ENCODE measurements at regions not wholly inside any gene's neighbourhood (a gene's known extent, or its start where the extent isn't known, plus 50 kb on each side); places are given as distances from the start of the nearest gene placed in this dataset.

- no peaks in the 10 kb centered on the region for H3K27me3 Mint-ChIP-seq
Observed at GRCh38 chr12:19739195-19739776, 300.0 kb downstream of the AEBP2 start.

DNA sequence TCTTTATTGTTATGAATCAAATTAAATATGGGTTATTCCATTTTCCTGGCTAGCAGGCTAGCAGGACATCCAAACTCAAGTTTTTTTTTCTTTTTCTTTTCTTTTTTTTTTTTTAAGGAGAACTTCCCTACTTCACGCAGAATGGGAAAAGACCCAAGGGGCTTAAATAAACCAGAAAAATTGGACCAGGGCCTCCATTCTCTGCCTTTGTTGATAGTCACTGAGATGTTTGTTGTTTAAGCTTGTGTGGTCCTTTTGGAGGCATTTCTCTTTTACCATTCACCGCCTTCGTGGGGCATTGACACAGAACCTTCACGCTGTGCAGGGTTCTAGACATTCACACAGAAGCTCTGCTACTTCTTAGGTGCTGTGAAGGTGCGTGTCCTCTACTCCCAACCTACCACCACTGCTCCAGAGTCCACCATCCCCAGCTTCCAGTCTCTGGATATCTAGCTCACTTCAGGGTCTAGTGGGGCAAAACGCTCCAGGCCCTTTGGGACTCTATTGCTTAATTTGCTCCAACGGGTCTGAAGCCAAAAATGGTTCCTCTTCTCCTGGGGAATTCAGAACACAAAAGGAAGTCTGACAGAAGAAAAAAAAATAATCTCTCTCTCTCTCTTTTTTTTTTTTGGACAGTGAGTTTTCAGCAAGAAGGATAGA, 301.3 kb downstream of the AEBP2 start:
- Histone ChIP-seq H3K4me1 (ENCODE audit: control insufficient read depth in 2 of 2, insufficient read depth in 2 of 2, low read length in 2 of 2) (no peaks in the 10 kb centered on the region), H3K27ac (ENCODE audit: low read length in 2 of 2) (no peak overlapping the region), H3K27me3 (replicated peaks in 1 of 4; ENCODE audit: control extremely low read depth in 1 of 4, control insufficient read depth in 3 of 4, insufficient read depth in 4 of 4, low read length in 3 of 4) (no peaks in the 10 kb centered on the region), H3K4me2 (replicated peaks; ENCODE audit: low read depth, low read length, poor library complexity, severe bottlenecking) (no peak overlapping the region), H3K79me2 (ENCODE audit: control insufficient read depth, insufficient read depth, low read length) (no peaks in the 10 kb centered on the region), H3K36me3 (replicated peaks in 1 of 2; ENCODE audit: control extremely low read depth in 1 of 2, control insufficient read depth in 1 of 2, extremely low read depth in 1 of 2, insufficient read depth in 2 of 2, low read length in 1 of 2) (no peaks in the 10 kb centered on the region), H3K9me3 (ENCODE audit: control extremely low read depth in 1 of 3, control insufficient read depth in 2 of 3, insufficient read depth in 1 of 3, low read length in 2 of 3) (no peaks in the 10 kb centered on the region), H3K9ac (ENCODE audit: low read length) (no peak overlapping the region), H3K4me3 (ENCODE audit: control extremely low read depth in 1 of 5, extremely low read depth in 1 of 5, insufficient read depth in 1 of 5, low read depth in 2 of 5, low read length in 4 of 5) (no peak overlapping the region), H4K20me1 (ENCODE audit: control insufficient read depth, insufficient read depth, low read length, poor library complexity, severe bottlenecking) (no peaks in the 10 kb centered on the region), H2AFZ (ENCODE audit: insufficient read depth, low read depth, low read length, poor library complexity, severe bottlenecking) (no peak overlapping the region)
- ChIA-PET POLR2A (no interaction called here), CTCF (no interaction called here)
- no peak overlapping the region for H3K4me3 Mint-ChIP-seq
- ATAC-seq (ENCODE audit: low read depth) (no peak), DNase-seq (no peak)
- H3K27ac Mint-ChIP-seq, result no peak overlapping the region
- TF ChIP-seq, protein P1, sequence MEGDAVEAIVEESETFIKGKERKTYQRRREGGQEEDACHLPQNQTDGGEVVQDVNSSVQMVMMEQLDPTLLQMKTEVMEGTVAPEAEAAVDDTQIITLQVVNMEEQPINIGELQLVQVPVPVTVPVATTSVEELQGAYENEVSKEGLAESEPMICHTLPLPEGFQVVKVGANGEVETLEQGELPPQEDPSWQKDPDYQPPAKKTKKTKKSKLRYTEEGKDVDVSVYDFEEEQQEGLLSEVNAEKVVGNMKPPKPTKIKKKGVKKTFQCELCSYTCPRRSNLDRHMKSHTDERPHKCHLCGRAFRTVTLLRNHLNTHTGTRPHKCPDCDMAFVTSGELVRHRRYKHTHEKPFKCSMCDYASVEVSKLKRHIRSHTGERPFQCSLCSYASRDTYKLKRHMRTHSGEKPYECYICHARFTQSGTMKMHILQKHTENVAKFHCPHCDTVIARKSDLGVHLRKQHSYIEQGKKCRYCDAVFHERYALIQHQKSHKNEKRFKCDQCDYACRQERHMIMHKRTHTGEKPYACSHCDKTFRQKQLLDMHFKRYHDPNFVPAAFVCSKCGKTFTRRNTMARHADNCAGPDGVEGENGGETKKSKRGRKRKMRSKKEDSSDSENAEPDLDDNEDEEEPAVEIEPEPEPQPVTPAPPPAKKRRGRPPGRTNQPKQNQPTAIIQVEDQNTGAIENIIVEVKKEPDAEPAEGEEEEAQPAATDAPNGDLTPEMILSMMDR (IDR thresholded peaks at IDR 0.05), result no peak
- H3K27me3 Mint-ChIP-seq, result no peaks in the 10 kb centered on the region
- intact Hi-C loops (cut with micrococcal nuclease), result no loop called here
- no peaks in the 10 kb centered on the region for H3K9me3 Mint-ChIP-seq (ENCODE audit: insufficient read depth)
- WGBS (ENCODE audit: insufficient coverage), result 90% methylated on average over 2 of the region's 7 CpGs
- H3K4me1 Mint-ChIP-seq, result no peaks in the 10 kb centered on the region

More at GRCh38 chr12:19739195-19739776, 300.0 kb downstream of the AEBP2 start:
- no peak overlapping the region for H3K9ac ChIP-seq (ENCODE audit: low read length)
- ChIA-PET CTCF (interaction anchor here (1.6 kb wide), 1 partner anchor 1941 kb away, joined by 6 read pairs; no protein-coding TSS in a partner anchor), POLR2A (no interaction called here)
- no peaks in the 10 kb centered on the region for H3K9me3 Mint-ChIP-seq (ENCODE audit: insufficient read depth)
- no peak overlapping the region for H3K27ac Mint-ChIP-seq
- H3K36me3 ChIP-seq (replicated peaks in 1 of 2; ENCODE audit: control extremely low read depth in 1 of 2, control insufficient read depth in 1 of 2, extremely low read depth in 1 of 2, insufficient read depth in 2 of 2, low read length in 1 of 2), result no peaks in the 10 kb centered on the region
- H2AFZ ChIP-seq (ENCODE audit: insufficient read depth, low read depth, low read length, poor library complexity, severe bottlenecking), result no peak overlapping the region
- no CpG with 5 or more reads among the region's 3 CpGs for WGBS (ENCODE audit: insufficient coverage)
- H3K27ac ChIP-seq (ENCODE audit: low read length in 2 of 2), result no peak overlapping the region
- no peaks in the 10 kb centered on the region for H3K4me1 Mint-ChIP-seq
- no peaks in the 10 kb centered on the region for H4K20me1 ChIP-seq (ENCODE audit: control insufficient read depth, insufficient read depth, low read length, poor library complexity, severe bottlenecking)
- H3K4me3 ChIP-seq (ENCODE audit: control extremely low read depth in 1 of 5, extremely low read depth in 1 of 5, insufficient read depth in 1 of 5, low read depth in 2 of 5, low read length in 4 of 5), result no peak overlapping the region
- no peaks in the 10 kb centered on the region for H3K27me3 ChIP-seq (replicated peaks in 1 of 4; ENCODE audit: control extremely low read depth in 1 of 4, control insufficient read depth in 3 of 4, insufficient read depth in 4 of 4, low read length in 3 of 4)
- no peak overlapping the region for H3K4me2 ChIP-seq (replicated peaks; ENCODE audit: low read depth, low read length, poor library complexity, severe bottlenecking)
- H3K4me1 ChIP-seq (ENCODE audit: control insufficient read depth in 2 of 2, insufficient read depth in 2 of 2, low read length in 2 of 2), result no peaks in the 10 kb centered on the region
- H3K9me3 ChIP-seq (ENCODE audit: control extremely low read depth in 1 of 3, control insufficient read depth in 2 of 3, insufficient read depth in 1 of 3, low read length in 2 of 3), result peaks cover 0 to 3% (median 0%) of the 10 kb centered on the region in 3 donors
- ATAC-seq (ENCODE audit: low read depth) (no peak), DNase-seq (no peak)
- TF ChIP-seq EZH2 (IDR thresholded peaks at IDR 0.05; ENCODE audit: borderline replicate concordance, insufficient read depth, low read depth, low read length, poor library complexity, severe bottlenecking), result no peak
- TF ChIP-seq, protein P1 (IDR thresholded peaks at IDR 0.05), result peak; percentile 37
- intact Hi-C loops (cut with micrococcal nuclease), result loop anchor here (10.0 kb wide), 1 partner anchor 1426 kb away; no protein-coding TSS in a partner anchor
- no peak overlapping the region for H3K4me3 Mint-ChIP-seq
- no peaks in the 10 kb centered on the region for H3K79me2 ChIP-seq (ENCODE audit: control insufficient read depth, insufficient read depth, low read length)

Data from B cell (primary cell).